ENCODE measurements at regions not wholly inside any gene's neighbourhood (a gene's known extent, or its start where the extent isn't known, plus 50 kb on each side); places are given as distances from the start of the nearest gene placed in this dataset.

- no peak for DNase-seq
Observed at GRCh38 chr22:49046000-49046545, 781.6 kb downstream of the BRD1 start.

DNA sequence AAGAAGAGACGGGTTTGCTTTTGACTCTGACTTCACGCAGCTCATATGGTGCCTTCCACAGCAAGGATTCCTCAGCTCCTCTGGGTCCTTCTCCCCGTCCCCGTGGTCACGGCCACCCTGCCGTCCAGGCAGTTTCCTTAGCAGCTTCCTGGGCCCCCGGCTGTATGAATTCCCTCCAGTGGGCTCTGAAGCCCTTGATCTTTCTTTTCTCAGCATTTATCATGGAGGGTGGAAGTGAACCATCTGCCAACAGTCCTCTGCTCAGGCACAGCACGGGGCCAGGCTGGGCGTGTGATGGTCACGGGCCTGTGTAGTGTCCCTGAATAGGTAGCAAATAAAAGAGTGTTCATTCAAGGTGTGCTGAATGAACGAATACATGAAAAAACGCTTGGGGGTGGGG, 782.4 kb downstream of the BRD1 start:
- no peak for DNase-seq

GRCh38 chr22:49044776-49045175, 782.9 kb downstream of the BRD1 start:
- no peak for DNase-seq

DNA sequence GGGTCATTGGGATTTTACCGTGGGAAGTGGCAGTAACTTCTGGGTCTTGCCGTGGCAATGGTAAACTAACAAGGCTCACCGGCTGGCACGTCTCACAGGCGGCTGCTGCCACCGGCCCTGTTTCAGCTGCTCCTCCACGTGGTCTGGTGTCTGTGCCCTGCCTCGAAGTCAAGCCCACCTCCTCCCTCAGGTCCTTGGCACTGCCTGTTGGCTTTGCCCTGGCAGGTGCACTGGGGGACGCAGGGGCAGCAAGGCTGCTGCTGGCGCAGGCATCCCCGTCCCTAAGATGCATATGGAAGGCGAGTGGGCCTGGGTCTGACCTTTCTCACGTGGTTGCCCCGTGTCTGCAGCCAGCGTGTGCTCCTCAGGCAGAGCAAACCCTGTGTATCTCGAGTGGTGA, 783.6 kb downstream of the BRD1 start:
- DNase-seq: no peak

DNA sequence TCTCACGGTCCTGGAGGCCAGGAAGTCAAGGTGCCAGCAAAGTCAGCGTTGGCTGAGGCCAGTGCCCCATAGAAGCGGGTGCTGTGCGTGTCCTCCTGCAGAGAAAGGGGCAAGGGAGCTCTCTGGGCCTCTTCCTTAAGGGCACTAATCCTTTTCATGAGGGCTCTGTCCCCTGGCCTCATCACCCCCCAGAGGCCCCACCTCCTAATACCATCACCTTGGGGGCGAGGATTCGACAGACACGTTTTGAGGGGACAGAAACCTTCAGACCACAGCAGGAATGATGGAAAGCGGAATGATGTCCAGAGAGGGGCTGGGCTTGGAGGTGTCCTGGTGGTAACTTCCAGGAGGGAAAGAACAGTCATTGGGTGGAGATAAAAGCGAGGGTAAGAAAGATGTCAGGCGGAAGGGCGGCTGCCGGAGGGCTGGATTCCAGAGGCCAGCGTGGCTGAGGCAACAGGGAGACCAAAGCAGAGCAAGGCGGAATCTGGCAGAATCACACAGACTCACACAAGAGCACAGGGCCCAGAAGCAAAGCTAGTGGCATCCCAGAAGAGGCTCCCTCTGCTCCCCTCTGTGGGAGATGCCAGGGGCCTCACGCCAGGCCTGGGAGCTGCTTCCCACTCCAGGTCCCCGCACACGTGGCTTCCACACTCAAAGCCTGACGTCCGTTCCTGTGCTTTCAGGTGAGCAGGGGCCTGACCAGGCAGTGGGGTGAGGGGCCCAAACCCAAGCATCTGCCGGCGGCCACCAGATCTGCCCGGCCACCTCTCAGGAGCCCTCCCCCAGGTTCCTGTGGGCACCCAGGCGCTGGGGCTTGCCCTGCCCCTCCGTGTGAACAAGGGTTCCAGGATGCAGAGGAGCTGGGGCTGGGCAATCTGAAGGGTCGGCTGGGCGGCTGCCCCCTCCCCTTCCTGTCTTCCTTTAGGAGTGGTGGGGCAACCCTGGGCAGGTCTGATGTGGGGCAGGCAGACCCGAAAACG, 784.5 kb downstream of the BRD1 start:
- no peak for DNase-seq

DNA sequence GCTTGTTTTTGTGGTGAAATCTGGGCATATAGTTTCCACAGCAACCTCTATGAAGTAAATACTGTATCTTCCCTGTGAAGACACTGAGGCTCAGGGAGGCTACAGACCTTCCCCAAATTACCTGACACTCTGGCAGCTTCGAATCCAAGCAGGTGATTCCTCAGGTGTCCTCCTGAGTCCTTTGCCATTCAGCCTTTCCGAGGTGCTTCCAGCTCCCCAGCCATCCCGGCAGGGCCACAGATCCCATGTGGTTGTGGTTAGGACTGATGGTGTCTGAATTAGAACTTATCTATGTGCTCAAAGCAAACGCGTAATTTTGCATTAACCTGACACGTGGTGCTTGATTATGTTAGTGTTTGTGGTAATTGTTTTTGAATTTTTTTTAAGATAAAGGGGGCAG, 785.6 kb downstream of the BRD1 start:
- DNase-seq: no peak

- no peak for DNase-seq
Observed at GRCh38 chr22:49040754-49041467, 786.8 kb downstream of the BRD1 start.

GRCh38 chr22:49040111-49040510, 787.6 kb downstream of the BRD1 start:
- DNase-seq: no peak

- DNase-seq: no peak
Observed at GRCh38 chr22:49039625-49040024, 788.0 kb downstream of the BRD1 start.

DNA sequence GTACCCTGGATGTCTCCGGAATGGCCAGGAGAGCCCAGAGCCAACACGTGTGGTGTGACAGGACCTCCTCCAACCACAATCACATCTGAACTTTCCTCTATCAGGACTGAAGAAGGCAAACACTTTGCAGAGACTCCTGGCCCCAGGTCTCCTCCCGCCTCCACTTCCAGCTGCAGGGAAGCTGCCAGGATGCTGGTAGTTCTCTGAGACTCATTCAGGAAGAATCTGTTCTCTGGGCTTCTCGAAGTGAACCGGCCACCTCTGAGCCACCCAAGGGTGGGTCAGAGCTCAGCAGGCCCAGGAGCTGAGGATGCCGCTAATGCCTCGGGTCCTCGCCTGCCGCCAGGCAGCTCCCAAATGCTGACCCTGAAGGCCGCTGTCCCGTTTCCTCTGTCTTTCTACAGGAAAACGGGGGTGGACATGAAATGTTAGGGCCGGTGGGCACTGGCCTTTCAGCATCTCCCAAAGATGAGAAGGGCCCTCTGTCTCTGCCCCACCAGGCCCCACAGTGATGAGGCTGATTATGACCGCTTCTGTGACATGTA, 789.9 kb downstream of the BRD1 start:
- no peak for DNase-seq

- DNase-seq: no peak
Observed at GRCh38 chr22:49036513-49036912, 791.2 kb downstream of the BRD1 start.

GRCh38 chr22:49035818-49036457, 791.7 kb downstream of the BRD1 start:
- DNase-seq: no peak

DNA sequence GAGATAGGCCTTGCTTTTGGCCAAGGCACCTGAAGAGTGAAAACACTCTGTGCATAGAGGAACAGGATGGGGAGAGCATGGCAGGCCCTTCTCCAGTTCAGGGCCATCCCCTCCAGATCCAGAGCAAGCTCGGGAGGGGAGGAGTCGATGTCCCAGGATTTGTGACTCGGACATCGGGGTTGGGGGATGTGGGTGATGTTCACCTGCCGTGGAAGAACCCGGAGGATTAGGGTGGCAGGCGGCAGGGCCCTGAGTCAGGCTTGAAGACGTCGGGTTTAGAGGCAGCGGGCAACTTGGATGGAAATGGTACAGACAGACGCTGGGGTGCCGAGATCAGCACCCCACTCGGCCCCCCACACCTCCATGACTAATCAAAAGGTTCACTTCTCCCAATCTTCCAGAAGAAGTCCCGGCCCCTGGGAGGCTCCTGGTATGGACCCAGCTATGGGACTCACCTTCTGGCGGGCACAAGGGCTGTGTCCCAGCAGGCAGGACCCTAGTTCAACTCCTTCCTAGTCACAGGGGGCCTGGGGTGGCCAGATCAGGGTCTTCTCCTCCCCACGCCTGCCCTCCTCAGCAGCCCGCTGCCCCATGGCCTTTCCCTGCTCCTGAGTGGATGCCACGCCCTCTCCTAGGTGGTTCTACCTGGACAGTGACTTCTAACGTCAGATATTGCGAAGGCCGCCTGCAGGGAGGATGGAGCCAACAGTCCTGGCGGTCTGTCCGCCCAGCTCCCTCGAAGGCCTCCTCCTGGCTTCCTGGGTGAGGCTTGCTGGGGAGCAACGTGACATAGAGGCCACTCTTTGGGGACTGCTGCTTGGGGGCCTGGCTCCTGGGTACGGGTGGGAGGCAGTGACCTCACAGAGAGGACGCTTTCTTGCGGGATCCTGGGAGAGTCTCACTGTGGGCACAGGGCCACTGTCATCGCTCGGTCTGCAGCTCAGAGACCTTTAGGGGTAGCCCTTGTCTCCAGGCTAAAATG, 792.5 kb downstream of the BRD1 start:
- no peak for DNase-seq

DNA sequence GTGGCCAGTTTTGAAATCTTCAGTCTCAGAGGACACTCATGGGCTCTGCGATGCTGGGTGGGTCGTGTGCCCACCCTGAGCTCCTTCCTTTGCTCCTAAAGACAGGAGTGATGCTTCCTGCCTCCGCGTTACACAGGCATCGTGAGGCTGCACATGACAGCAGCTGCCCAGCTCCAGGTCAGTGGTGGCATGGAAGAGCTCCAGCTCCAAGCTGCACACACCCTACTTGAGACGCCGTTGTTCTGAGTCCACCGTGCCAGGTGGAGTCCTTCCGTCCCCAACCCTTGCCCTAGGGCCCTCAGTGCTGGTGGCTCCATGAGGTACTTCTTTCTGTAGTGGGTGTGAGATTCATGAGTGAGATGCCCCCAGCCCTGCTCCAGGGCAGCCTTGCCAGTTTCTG, 794.1 kb downstream of the BRD1 start:
- no peak for DNase-seq

DNA sequence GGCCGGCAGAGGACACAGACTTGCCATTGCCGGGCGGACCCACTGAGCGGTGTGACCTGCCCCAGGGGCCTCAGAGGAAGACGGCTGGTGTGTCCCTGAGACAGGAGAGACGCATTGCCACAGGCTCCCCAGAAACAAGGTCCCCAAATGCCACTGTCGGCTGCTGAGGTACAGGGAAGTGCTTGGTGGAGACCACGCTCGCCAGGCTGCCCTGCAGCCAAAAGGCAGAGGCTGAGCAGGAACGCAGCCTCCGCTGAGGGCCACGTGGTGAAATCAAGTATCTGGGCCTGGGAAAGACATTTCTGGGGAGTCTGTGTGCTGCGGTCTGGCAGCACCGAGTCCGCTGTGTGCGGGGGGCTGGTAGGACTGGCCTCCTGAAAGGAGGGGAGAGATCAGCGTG, 794.9 kb downstream of the BRD1 start:
- no peak for DNase-seq

- DNase-seq: no peak
Observed at GRCh38 chr22:49031746-49032330, 795.8 kb downstream of the BRD1 start.

- no peak for DNase-seq
Observed at GRCh38 chr22:49028111-49028510, 799.6 kb downstream of the BRD1 start.

GRCh38 chr22:49027368-49027670, 800.4 kb downstream of the BRD1 start:
- no peak for DNase-seq

DNA sequence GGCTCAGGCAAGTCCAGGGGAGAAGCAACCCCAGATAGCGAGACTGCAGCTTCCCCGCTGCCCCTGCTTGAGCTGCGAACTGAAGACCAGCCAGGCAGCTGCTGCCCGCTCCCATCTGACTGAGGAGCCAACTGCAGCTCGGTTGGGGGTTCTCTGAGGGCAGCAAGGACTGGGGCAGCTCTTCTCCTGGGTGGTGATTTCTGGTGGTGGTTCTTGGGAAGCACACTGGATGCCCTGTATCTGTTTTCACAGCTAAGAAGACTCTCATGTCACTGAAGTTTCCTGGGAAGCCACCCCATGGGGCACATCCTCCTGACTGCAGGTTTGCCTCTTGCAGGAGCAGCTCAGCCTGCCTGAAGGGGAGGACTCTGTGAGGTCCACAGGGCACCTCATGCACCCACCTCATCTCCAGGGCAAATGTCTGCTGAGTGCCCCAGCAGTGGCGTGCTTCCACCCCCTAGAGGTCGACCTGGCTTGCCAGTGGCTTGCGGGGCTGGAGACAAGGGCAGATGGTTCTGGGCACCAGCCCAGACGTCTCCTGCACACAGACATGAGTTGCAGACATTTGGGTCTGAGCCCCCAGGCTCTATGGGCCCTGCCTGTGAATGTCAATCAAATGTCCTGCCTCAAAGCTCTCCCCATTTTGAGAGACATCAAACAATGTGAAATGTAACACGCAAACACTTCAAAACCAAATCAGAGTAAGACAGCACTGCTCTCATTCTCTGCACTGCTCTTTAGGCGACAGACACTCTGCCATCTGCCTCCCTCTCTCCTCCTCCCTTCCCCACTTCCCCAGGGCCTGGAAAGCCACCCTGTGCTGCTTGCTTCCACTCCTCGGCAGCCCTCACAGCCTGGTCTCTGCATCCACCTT, 800.9 kb downstream of the BRD1 start:
- no peak for DNase-seq

GRCh38 chr22:49025791-49026493, 801.7 kb downstream of the BRD1 start:
- no peak for DNase-seq

All from NCI-H1105 (cell line).